K562 (cell line): ENCODE measurements at regions not wholly inside any gene's neighbourhood (a gene's known extent, or its start where the extent isn't known, plus 50 kb on each side); places are given as distances from the start of the nearest gene placed in this dataset.

Experiments
- BRF1 ChIP-seq: IDR thresholded peaks from 3 replicates; pipeline ENCODE4 v1.6.1; 2011; ENCODE audit warnings: borderline replicate concordance, mild to moderate bottlenecking; ENCODE audit not compliant: insufficient read length; ENCODE audit errors: extremely low read depth
- CBX8 ChIP-seq: fragments of 200-600 bp; sonication (generic); IDR thresholded peaks from 2 replicates; pipeline ENCODE4 v1.6.1; 2012; ENCODE audit warnings: borderline replicate concordance, mixed run types, low read depth, mild to moderate bottlenecking, moderate library complexity, mixed read lengths, low read length, control low read depth, inconsistent platforms; ENCODE audit not compliant: poor library complexity, severe bottlenecking; ENCODE audit errors: extremely low read depth
- EP300 ChIP-seq: IDR thresholded peaks from 2 replicates; pipeline ENCODE4 v1.6.1; 2012; ENCODE audit warnings: low read length, improper control_type of control experiment
- MTA1 ChIP-seq: fragments of 450-650 bp; IDR thresholded peaks from 2 replicates; pipeline ENCODE4 v1.6.1; 2017; ENCODE audit warnings: borderline replicate concordance
- NBN ChIP-seq: fragments of 450-650 bp; IDR thresholded peaks from 2 replicates; pipeline ENCODE4 v1.6.1; 2016; ENCODE audit warnings: low read depth, mild to moderate bottlenecking
- POLR2A ChIP-seq: fragments of 450-650 bp; conservative IDR thresholded peaks from 2 replicates; pipeline ENCODE4 v1.6.1; 2016
- ZNF57 ChIP-seq: fragments of 450-650 bp; formaldehyde crosslinking; IDR thresholded peaks from 2 replicates; pipeline ENCODE4 v1.4.0; 2020; ENCODE audit warnings: mild to moderate bottlenecking, moderate library complexity
- TF ChIP-seq, protein P1 (sequence below): fragments of 250-450 bp; sonication (Bioruptor Pico); IDR thresholded peaks from 2 replicates; pipeline ENCODE4 v1.8.0; 2021; ENCODE audit warnings: borderline replicate concordance, mild to moderate bottlenecking, moderate library complexity; ENCODE audit not compliant: poor library complexity, severe bottlenecking
- TF ChIP-seq, protein P2 (sequence below): sonication (generic); formaldehyde crosslinking; IDR thresholded peaks from 2 replicates; pipeline ENCODE4 v1.9.0; 2022; ENCODE audit warnings: mild to moderate bottlenecking, missing genetic modification reagents

DNA sequence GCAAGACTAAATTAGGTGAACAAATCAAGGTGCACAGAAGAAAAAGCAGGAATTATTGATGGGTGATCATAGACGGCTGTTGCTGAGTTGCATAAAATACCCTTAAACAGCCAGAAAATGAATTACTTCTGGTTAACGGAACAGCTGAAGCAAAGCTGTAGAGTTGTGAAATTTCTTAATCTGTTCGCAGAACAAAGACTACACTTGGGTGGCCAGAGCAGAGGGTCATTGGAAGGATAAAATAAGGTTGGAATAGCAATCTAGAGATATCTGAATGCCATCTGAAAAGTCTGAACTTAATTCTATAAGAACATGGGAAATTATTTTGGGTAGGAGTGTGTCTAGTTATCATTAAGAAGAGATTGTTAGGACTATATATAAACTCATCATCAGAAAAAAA is 339.1 kb upstream of the RSPO3 start:
- no peak for TF ChIP-seq MTA1
- TF ChIP-seq EP300: no peak
- TF ChIP-seq ZNF57 (CRISPR knock-in tag): no peak
- TF ChIP-seq BRF1: no peak
- no peak for TF ChIP-seq POLR2A
- TF ChIP-seq CBX8: no peak
- TF ChIP-seq, protein P1, sequence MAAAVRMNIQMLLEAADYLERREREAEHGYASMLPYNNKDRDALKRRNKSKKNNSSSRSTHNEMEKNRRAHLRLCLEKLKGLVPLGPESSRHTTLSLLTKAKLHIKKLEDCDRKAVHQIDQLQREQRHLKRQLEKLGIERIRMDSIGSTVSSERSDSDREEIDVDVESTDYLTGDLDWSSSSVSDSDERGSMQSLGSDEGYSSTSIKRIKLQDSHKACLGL: no peak
- TF ChIP-seq, protein P2, sequence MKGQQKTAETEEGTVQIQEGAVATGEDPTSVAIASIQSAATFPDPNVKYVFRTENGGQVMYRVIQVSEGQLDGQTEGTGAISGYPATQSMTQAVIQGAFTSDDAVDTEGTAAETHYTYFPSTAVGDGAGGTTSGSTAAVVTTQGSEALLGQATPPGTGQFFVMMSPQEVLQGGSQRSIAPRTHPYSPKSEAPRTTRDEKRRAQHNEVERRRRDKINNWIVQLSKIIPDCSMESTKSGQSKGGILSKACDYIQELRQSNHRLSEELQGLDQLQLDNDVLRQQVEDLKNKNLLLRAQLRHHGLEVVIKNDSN (CRISPR knock-in tag): no peak
- TF ChIP-seq NBN: no peak
